ENCODE measurements at regions not wholly inside any gene's neighbourhood (a gene's known extent, or its start where the extent isn't known, plus 50 kb on each side); places are given as distances from the start of the nearest gene placed in this dataset.

DNA sequence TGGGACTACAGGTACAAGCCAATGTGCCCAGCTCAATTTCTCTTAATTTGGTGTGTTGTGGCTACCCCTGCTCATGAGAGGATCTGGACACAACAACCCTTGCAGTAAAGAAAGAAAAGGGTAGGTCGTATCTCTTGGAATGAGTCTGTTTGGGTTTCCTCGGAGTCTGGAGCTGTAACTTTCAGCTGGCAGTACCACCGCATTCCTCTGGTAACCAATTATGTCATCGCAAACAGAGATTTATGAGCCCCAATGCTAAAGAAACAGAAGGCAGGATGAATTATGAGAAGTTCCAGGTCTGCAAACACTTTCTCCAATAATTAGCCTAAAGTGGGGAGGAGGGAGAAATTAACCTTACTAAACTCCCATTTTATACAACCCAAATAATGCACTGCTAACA lies 186.6 kb upstream of the NRP1 start:
- no peak for TF ChIP-seq TAF1 (IDR thresholded peaks at IDR 0.05; ENCODE audit: low read depth, low read length)
- no peak for TF ChIP-seq POLR2AphosphoS5 (IDR thresholded peaks at IDR 0.05; ENCODE audit: low read depth, low read length)
- TF ChIP-seq POLR2A (IDR thresholded peaks at IDR 0.05; ENCODE audit: low read depth, low read length): no peak
- no peak for TF ChIP-seq SPI1 (IDR thresholded peaks at IDR 0.05; ENCODE audit: low read depth, low read length)
- no peak for TF ChIP-seq POU2F2 (IDR thresholded peaks at IDR 0.05; ENCODE audit: low read depth, low read length)
- TF ChIP-seq PAX5 (IDR thresholded peaks at IDR 0.05; ENCODE audit: insufficient read depth, low read length, severe bottlenecking): no peak

All from GM12891 (cell line).